Stimulated activated CD4-positive, alpha-beta T cell treated with anti-CD3 and anti-CD28 coated beads, TNF-alpha, amount 100 ng/mL, for 24 hours (primary cell): ENCODE measurements at regions not wholly inside any gene's neighbourhood (a gene's known extent, or its start where the extent isn't known, plus 50 kb on each side); places are given as distances from the start of the nearest gene placed in this dataset.
"Not testable (repeated sequence)": the region's sequence is repeated elsewhere in the genome, so short reads cannot be mapped to it uniquely, and the experiment has no call there.

ENCODE experiments used
- DNase-seq, 3 experiments: peaks; one replicate each; pipeline ENCODE4 v3.0.0-alpha.2; 2020; ENCODE audit warnings: low read depth in 3 of 3

DNA sequence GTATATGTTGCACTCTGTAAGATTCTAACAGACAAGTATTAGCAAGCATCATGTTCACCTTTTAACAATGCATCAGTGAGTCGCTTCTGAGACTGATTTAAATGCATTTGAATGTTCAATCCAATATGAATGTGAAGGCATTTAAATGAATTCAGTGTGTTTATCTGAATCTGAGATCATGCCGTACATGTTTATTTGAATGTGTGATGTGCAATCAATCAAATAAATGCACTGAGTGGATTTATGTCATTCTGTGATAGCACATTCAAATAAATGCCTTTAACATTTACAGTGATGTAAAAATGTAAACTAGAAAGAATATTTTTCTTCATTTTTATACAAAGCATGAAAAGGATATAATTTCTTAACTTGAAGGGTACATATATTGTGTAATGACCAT, 1063.5 kb upstream of the NUDT12 start:
- no peak for DNase-seq

DNA sequence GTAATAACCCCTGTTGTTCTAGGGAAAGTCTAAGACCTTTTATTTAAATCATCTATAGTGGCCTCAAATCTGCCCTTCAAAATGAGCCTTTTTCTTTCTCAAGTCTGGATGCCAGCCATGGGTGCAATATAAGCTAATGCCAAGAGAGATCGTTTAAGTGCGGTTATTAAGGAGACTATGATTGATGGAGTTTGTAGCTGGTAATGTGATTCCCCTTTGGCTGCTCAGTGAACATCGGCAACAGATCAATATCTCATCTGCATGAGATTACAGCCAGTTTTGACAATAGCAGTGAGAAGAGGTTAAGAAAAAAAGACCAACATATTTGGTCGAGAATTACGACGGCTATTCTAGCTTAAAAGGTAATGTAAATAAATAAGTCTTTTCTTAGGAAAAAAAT, 1049.4 kb upstream of the NUDT12 start:
- no peak for DNase-seq

DNA sequence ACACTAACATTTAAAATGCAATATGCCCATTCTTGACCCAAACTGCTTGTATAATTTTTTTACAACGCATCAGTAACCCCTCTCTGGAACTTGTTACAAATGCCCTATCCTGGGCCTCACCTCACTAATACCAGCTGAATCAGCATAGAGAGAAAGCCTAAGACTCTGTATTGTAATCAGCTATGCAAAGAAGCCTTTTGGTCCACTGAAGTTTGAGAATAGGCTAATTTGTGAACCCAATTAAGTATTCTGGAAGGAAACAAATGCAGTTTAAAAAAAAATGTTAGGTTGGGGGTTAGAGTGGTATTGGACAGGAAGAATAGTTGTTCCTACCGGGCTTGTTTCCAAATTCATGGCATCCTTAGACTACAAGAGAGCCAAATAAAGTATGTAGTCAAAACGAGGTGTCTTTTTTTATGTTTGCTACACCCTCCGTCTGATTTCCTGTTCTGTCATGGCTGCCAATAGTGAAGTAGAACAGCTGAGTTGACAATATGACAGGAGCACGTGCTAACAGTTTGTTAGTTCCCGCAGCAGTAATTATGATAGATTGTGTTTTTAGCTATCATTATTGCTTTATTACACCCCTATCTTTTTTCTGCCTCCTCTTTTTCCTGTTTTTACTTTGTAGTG, 1048.7 kb upstream of the NUDT12 start:
- DNase-seq = no peak

DNA sequence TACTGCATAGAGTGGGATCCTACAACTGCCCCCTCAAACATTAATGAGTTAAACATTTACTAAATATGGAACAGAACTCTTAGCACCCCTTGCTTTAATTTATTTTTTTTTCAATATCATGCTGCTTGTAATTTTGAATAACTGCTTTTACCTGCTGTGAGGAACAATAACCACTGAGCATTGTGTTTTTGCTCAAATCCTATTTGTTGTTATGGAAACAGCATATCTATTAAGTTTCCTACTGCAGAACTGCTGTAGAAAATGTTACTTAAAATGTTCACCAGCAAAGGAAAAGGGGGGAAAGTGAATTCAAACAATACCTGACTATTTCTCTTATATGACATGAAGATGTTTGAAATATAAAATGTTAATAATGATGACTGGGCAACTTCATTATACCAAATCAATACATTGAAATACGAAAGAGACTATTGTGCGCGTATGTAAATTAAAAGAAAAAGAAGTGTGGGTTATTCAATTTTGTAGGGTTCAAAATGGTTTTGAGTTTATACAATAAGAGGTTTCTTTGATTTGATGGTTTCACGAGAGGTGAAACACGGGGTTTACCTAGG, 1043.8 kb upstream of the NUDT12 start:
- no peak for DNase-seq

DNA sequence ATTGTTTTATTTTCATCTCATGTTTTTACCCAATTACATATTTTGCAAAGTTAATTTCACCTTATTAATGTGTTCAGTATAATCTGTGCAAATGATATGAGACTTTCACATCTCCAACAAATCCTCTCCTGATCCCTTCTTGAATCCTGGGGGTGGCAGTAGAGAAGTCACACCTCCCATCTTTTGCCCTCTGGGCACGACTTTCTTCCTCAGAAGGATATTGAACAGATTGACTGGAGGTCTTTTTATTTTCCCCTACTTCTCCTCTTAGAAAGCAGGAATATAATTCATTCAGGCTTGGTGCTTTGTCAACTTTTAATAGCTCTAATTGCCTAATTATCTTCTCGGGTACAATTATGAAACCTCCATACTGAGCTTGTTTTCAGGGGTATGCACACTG, 1037.1 kb upstream of the NUDT12 start:
- DNase-seq = no peak

DNA sequence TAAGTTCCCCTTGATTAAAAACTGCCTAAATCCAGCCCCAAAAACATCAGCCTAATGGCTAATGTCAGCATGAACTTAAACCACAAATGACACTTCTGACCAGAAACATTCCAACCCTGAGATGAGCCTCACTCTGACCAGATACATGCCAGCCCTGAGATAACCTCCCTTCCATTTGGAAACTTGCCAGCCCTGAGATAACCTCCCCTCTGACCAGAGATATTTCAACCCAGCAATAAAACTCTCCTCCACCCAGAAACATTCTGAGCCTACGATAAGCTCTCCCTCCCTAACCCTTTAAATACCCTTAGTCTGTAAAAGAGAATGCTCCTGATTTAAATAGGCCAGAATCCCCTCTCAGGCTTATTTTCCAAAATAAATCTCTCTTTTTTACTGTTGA, 1035.7 kb upstream of the NUDT12 start:
- no peak for DNase-seq

DNA sequence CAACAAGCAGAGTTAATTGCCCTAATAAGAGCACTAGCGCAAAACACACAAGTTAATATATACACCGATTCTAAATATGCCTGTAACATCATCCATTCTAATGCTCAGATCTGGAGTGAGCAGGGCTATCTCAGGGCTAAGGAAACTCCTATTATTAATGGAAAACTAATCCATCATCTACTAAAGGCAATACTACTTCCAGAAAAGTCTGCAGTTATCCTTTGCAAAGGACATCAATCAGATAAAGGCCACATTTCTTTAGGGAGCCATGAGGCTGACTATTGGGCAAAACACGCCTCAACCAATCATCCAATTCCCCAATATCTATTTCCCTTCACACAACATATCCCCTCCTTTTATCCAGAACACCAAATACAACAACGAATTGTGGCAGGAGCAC, 1032.3 kb upstream of the NUDT12 start:
- no peak for DNase-seq

DNA sequence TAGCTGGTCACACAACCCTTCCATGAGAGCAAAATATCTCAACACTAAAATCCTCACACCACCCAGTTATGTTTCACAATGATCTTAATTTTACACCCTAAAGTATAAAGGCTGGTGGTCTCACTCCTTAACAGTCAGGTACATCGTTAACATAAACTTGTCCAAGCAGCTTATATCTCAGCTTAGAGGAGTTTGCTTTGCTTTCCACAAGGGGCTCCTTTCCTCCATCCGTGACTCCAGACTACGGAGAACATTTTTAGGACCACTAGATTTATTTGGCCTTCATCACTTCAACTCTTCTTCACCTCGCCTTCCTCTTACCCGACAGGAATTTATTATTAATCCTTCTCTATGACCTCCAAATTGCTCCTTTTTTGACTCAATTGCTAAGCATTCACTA, 1014.1 kb upstream of the NUDT12 start:
- DNase-seq = no peak

DNA sequence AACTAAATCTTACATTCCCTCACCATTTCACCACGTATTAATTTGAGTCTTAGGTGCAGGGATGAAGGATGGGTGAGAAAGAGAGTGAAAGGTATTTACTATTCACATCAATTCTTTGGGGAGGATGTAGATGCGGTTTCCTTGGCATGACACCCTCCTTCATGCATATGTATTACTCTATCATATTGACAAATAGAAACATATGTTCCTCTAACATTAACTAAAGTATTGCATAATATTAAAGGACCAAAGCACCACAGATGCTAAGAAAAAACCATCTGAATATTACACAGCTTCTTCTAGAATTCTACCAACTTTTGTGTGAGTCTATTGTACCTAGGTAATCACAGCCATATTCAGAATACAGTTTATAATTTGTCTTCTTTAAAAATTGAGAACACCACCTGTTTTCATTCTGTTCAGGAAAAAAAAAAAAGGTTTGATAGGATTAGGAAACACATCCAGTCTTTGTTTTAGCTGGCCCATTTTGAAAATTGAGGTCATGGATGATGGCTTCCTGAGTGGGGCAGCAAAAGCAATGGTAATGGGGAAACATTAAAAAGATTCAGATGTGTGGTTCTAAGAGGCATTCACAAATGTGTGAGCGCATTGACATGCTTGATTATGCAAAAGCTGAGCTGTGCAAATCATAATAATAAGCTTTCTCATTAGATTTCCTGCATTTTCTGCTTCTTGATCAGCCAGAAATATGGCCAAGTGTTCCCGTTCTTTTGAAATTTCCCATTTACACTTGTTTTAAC, 1011.5 kb upstream of the NUDT12 start:
- DNase-seq = no peak

DNA sequence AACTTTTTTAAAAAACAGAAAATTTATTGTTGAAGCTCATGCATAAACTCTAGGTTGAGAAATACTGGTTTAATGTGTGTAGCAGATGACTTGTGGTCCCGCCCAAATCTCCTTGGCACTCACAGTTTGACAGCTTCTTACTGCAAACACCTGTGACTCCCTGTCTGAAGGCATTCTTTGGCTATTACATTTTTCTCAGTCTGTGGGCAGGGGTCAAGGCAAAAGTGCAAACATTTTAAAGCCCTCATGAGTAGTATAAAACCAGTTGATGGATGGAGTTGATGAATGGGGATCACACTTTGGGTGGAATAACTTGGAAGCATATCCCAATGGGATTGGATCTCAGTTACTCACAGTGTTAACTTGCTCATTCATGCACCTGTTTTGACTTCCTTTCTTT, 1007.0 kb upstream of the NUDT12 start:
- no peak for DNase-seq

DNA sequence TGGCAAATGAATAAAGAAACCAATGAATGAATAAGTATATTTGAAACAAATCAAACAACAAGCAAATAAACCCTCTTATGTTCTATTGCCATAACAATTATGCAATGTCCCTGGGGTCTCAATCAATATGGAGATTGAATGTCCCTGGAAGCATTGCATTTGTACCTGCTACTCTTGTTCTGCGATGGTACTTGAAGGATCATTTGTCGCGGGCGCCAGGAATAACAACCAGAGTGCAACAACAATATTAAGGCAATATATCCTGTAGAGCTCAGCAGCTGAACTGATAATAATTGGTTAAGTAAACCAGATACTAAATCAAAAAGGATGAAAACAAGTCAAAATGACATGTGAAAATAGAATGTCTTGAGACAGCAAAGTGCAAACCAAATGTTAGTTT, 1001.9 kb upstream of the NUDT12 start:
- no peak for DNase-seq

DNA sequence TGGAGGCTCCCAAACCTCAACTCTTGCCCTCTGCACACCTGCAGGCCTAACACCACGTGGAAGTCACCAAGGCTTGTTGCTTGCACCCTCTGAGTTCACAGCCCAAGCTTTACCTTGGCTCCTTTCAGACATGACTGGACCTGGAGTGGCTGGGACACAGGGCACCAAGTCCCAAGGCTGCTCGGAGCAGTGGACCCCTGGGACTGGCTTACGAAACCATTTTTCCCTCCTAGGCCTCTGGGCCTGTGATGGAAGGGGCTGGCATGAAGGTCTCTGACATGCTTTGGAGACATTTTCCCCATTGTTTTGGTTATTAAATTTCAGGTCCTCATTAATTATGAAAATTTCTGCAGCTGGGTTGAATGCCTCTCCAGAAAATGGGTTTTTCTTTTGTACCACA, 994.4 kb upstream of the NUDT12 start:
- DNase-seq = no peak

DNA sequence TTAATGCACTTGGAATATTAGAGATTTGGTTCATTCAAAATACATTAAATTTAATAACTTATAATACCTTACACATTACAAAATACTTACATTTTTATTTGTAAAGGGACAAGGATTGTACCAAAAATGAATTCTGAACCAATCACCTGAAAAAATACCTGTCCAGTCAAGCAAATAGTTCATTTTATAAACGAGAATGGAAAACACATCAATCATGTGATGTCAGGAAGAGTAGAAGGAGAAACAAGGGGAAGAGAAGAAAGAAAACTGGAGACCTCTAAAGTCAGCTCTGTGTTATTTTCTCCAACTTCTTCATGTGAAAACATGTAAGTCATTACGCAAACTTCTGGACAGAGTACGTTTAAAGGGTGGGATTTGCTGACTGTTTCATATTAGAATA, 989.0 kb upstream of the NUDT12 start:
- DNase-seq = no peak

DNA sequence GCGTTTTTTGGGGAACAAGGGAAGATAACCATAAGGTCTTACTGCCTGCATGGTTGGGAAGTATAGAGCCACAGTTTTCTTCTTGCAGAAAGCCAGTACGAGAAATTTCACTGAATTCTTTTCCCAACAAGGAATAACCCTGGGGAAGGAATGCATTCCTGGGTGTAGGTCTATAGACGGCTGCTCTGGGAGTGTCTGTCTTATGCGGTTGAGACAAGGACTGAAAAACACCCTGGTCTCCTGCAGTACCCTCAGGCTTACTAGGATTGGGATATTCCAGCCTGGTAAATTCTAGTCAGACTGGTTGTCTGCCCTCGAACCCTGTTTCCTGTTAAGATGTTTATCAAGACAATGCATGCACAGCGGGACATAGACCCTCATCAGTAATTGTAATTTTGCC, 984.3 kb upstream of the NUDT12 start:
- DNase-seq = not testable (repeated sequence)

DNA sequence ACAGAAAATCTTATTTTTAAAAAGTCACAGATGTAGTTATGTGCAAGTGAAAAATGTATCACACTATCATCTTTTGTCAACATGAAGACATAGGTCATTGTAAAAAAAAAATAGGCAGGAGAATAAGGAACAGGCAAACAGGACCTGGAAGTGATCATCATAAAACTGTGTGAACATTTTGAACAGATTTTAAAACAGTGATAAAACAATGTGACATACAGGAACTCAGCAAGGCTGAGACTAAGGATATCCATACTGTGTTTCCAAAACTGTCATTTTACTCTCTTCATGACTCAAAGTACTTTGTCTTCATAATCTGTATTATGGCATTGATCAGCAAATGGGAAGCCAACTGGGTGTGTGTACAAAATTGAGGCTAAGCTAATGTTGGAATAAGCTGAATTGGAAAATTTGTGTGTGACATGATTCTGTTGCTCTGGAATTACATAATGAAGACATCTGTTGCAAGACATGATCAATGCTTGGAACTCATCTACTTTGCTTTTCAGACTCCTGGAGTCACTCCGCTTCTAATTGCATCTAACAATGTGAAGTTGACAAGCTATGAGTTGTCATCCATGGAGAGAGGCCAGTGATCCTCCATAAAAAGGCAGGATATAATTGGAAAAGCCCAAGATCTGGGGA, 978.7 kb upstream of the NUDT12 start:
- DNase-seq = no peak

DNA sequence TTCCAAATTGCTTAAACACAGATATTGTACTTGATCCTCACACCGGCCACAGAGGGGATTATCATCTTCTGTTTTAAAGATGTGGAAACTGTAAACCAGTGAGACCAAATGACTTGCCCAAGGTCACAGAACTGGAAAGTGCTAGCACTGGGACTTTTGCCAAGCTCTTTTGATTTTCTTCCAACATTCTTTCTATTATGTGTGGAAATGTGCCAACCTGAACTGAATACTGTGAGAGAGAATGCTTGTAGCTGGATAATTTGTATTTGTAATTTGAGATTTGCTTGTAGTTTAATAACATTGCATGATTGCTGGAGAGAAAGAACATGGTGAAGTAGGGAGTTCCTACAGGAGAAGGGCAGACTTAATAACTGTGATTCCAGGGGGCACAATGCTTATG, 977.9 kb upstream of the NUDT12 start:
- DNase-seq = no peak

DNA sequence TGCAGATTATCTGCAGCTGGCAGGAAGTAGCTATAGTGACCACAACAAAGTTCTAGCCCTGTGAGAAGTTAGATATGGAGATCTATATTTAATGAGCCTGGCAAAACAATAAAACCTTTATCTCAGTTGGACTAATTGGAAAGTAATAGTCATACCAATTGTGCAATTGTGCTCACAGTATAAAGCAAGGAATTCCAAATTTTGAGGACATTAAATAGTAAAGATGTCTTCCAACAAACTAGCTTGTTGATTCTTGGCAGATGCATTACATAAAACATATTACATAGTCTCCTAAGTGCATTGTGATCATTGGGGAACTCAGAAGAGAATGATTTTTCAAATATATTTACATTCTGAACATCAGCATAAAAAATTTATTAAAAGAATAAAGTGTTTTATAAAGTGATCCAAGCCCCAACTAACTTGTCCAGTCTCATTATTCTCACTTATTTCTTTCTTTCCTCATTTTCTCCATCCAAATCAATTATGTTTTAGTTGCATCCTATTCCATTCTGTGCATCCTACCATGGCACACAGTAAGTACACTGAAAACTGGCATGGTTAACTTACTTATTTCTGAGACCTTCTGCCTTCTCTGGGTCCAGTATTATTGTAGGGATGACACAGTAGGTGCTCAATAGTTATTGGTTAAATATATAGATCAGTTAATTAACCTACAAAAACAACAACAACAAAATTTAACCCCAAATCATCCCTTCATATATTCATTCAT, 977.2 kb upstream of the NUDT12 start:
- DNase-seq = no peak

DNA sequence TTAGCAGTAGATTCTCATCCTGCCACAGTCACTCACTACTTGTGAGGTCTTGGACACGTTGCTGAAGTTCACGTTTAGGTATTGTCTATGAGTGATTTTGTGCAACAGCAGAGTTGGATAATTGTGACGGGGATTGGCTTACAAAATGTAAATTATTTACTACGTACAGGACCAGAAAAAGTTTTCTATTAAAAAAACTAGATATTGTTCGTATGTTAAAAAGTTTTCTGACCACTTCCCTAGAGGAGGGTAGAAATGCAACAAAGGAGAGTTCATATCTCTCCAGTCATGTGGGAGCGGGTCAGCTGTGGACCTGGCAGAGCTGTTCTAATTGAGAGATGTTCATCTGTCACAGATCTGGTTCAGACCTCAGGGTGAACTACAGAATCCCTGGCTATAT, 976.1 kb upstream of the NUDT12 start:
- DNase-seq = no peak

DNA sequence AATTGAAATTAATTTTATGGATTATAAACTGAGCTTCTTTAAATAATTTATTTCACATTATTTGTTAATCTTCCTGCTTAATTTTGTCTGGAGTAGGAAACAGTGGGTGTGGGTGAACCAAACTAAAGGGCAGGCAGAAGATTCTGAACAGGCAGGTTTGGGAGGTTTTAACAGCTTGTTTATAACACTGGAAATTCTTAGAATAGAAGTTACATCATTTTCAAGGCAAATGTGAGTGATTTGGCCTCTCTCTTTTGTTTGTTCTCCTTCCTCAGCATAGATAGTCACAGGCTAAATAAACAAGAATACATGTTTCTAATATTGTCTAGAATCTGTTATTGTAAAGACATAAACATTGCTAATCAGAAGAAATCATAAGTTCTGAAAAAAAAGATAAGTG, 970.9 kb upstream of the NUDT12 start:
- no peak for DNase-seq

DNA sequence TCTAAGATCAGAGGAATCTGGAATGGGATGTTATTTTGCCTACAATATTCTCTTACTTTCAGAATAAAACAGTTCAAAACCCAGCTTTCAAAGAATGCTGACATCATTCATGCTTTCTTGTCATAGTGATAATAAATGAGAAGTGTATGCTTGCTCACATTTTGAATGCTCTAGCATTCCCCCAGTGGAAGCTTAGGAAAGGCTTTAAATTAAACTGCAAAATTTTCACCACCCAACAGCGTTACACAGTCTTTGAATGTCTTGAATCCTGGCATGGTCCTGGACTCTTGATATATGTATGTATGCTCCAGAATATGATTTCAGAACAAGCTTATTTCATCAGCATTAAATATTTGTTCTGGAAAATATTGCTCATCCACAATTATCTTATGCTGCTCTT, 964.3 kb upstream of the NUDT12 start:
- DNase-seq = no peak

DNA sequence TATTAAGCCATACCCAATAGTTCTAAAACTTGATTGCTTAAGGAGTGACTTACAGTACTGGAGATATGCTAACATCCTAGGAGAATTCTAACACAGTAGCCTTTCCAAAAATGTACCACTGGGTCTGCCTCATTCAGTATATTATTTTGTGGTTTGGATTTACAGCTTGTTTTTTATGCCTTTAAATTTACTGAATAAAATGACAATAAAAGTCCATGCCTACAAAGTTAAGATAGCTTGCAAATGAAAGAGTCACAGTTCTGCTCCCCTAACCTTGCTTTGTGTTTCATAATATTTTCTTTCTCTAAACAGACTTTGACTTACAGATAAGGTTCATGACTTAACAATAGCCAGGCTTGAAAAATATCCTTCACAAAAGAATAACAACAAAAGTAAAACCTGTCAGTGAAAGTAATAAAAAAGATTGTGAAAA, 951.1 kb upstream of the NUDT12 start:
- DNase-seq = no peak

DNA sequence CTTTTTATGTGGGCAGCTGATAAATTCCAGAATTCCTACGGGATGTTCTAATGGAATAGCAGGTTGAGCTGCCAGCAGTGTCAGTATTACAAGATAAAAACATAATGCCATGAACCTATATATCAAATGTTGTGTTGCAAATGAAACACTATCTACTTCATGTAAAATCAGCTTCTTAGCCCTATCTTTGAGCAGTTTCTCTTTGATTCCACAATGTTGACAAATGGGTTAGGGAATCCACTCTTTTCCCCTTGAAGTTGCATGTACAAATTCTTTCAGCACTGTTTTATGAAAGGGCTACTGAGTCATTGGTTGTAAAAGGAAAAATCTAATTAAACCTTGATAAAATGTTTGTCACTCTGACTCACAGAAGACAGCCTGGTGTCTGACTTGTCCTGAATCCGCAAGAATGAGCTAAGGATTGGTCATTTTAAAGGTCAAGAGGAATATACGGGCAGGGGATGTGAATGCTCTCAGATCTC, 950.6 kb upstream of the NUDT12 start:
- no peak for DNase-seq
